Nephron (organoid): ENCODE measurements at regions not wholly inside any gene's neighbourhood (a gene's known extent, or its start where the extent isn't known, plus 50 kb on each side); places are given as distances from the start of the nearest gene placed in this dataset.
A peak's percentile ranks its signal among the peaks of the same experiment; 100 is the strongest.
"Not testable (repeated sequence)": the region's sequence is repeated elsewhere in the genome, so short reads cannot be mapped to it uniquely, and the experiment has no call there.

ENCODE experiments used
- H3K27ac Mint-ChIP-seq, 3 experiments: 2 replicates each; pipeline ENCODE4 v1.8.0; 2020; ENCODE audit warnings: mixed read lengths in 3 of 3, mild to moderate bottlenecking in 2 of 3, moderate library complexity in 1 of 3
- H3K27me3 Mint-ChIP-seq: 2 replicates; pipeline ENCODE4 v1.8.0; 2021; ENCODE audit warnings: low read depth, mild to moderate bottlenecking, moderate library complexity, mixed read lengths
- H3K36me3 Mint-ChIP-seq: 2 replicates; pipeline ENCODE4 v1.8.0; 2020; ENCODE audit warnings: low read depth, mixed read lengths
- H3K4me1 Mint-ChIP-seq: 2 replicates; pipeline ENCODE4 v1.8.0; 2020; ENCODE audit warnings: mixed read lengths
- H3K4me3 Mint-ChIP-seq, 3 experiments: 2 replicates each; pipeline ENCODE4 v1.8.0; 2020; ENCODE audit warnings: mild to moderate bottlenecking in 3 of 3, mixed read lengths in 3 of 3, moderate library complexity in 2 of 3
- H3K9me3 Mint-ChIP-seq: 2 replicates; pipeline ENCODE4 v1.8.0; 2020; ENCODE audit warnings: mixed read lengths
- CTCF ChIP-seq, 3 experiments: fragments of 200-600 bp; sonication (generic); IDR thresholded peaks; one replicate each; pipeline ENCODE4 v1.5.0; 2021; ENCODE audit warnings: antibody characterized with exemption in 3 of 3; ENCODE audit not compliant: unreplicated experiment in 3 of 3

- Mint-ChIP-seq H3K27ac (peak overlapping the region; percentile 39 to 57 (median 46)), H3K9me3 (no peaks in the 10 kb centered on the region), H3K36me3 (no peaks in the 10 kb centered on the region), H3K4me3 (no peak overlapping the region), H3K27me3 (peaks cover 5% of the 10 kb centered on the region), H3K4me1 (peaks cover 36% of the 10 kb centered on the region)
- TF ChIP-seq CTCF (IDR thresholded peaks at IDR 0.05; ENCODE audit: unreplicated experiment in 3 of 3), result no peak
These were observed 131.6 kb upstream of the TOP1 start for GRCh38 chr20:40896814-40897700.

GRCh38 chr20:40899344-40899743 lies 129.3 kb upstream of the TOP1 start:
- no peak for TF ChIP-seq CTCF (IDR thresholded peaks at IDR 0.05; ENCODE audit: unreplicated experiment in 3 of 3)
- Mint-ChIP-seq H3K36me3 (no peaks in the 10 kb centered on the region), H3K27me3 (peaks cover 5% of the 10 kb centered on the region), H3K4me3 (no peak overlapping the region), H3K9me3 (peaks cover 3% of the 10 kb centered on the region), H3K4me1 (peaks cover 48% of the 10 kb centered on the region), H3K27ac (no peak overlapping the region)

GRCh38 chr20:40900666-40901215 lies 127.9 kb upstream of the TOP1 start:
- Mint-ChIP-seq H3K4me3 (no peak overlapping the region), H3K4me1 (peaks cover 48% of the 10 kb centered on the region), H3K27ac (peak overlapping the region in 1 of 3 experiments; percentile 6), H3K9me3 (peaks cover 3% of the 10 kb centered on the region), H3K36me3 (no peaks in the 10 kb centered on the region), H3K27me3 (peaks cover 5% of the 10 kb centered on the region)
- no peak for TF ChIP-seq CTCF (IDR thresholded peaks at IDR 0.05; ENCODE audit: unreplicated experiment in 3 of 3)

- no peak for TF ChIP-seq CTCF (IDR thresholded peaks at IDR 0.05; ENCODE audit: unreplicated experiment in 3 of 3)
- peaks cover 33% of the 10 kb centered on the region for H3K4me1 Mint-ChIP-seq
- H3K9me3 Mint-ChIP-seq, result peaks cover 6% of the 10 kb centered on the region
- peaks cover 5% of the 10 kb centered on the region for H3K27me3 Mint-ChIP-seq
- no peaks in the 10 kb centered on the region for H3K36me3 Mint-ChIP-seq
- H3K4me3 Mint-ChIP-seq, result no peak overlapping the region
- H3K27ac Mint-ChIP-seq, result peak overlapping the region in 2 of 3 experiments; percentile 40 to 57
These were observed 126.0 kb upstream of the TOP1 start for GRCh38 chr20:40902661-40903060.

- Mint-ChIP-seq H3K4me3 (no peak overlapping the region), H3K27me3 (peaks cover 7% of the 10 kb centered on the region), H3K27ac (peak overlapping the region in 1 of 3 experiments; percentile 4), H3K9me3 (peaks cover 10% of the 10 kb centered on the region), H3K36me3 (no peaks in the 10 kb centered on the region), H3K4me1 (peaks cover 26% of the 10 kb centered on the region)
- TF ChIP-seq CTCF (IDR thresholded peaks at IDR 0.05; ENCODE audit: unreplicated experiment in 3 of 3), result no peak
These were observed 120.3 kb upstream of the TOP1 start for GRCh38 chr20:40908309-40908708.

GRCh38 chr20:40909489-40909888 lies 119.1 kb upstream of the TOP1 start:
- not testable (repeated sequence) for H3K4me3 Mint-ChIP-seq, H3K9me3 Mint-ChIP-seq, H3K27me3 Mint-ChIP-seq, H3K36me3 Mint-ChIP-seq
- peaks cover 17% of the 10 kb centered on the region for H3K4me1 Mint-ChIP-seq
- H3K27ac Mint-ChIP-seq, result peak overlapping the region in 1 of 3 experiments; percentile 33

- H3K27me3 Mint-ChIP-seq, H3K36me3 Mint-ChIP-seq, H3K27ac Mint-ChIP-seq, H3K9me3 Mint-ChIP-seq, H3K4me3 Mint-ChIP-seq: not testable (repeated sequence)
- H3K4me1 Mint-ChIP-seq, result peaks cover 17% of the 10 kb centered on the region
These were observed 118.2 kb upstream of the TOP1 start for GRCh38 chr20:40910436-40910835.

- H3K27ac Mint-ChIP-seq, H3K27me3 Mint-ChIP-seq, H3K36me3 Mint-ChIP-seq, H3K4me3 Mint-ChIP-seq: not testable (repeated sequence)
- Mint-ChIP-seq H3K9me3 (peaks cover 12% of the 10 kb centered on the region), H3K4me1 (peaks cover 17% of the 10 kb centered on the region)
These were observed 117.5 kb upstream of the TOP1 start for GRCh38 chr20:40911152-40911551.
